HEK293T (cell line): ENCODE measurements at regions not wholly inside any gene's neighbourhood (a gene's known extent, or its start where the extent isn't known, plus 50 kb on each side); places are given as distances from the start of the nearest gene placed in this dataset.

Source experiments
- CTCF ChIA-PET: fragments of 350-600 bp; formaldehyde crosslinking; extraction: SDS; loops from one replicate; lab custom pipeline; 2021; ENCODE audit warnings: antibody characterized with exemption, inconsistent platforms; lab: Yijun Ruan, JAX
- POLR2A ChIA-PET: fragments of 350-600 bp; formaldehyde crosslinking; extraction: SDS; loops from one replicate; lab custom pipeline; 2020; ENCODE audit warnings: antibody characterized with exemption, inconsistent platforms; lab: Yijun Ruan, JAX
- DNase-seq: peaks from one replicate; pipeline ENCODE4 v3.0.0; 2012; ENCODE audit warnings: mixed read lengths; ENCODE audit errors: extremely low spot score
- ARNT ChIP-seq: fragments of 450-650 bp; IDR thresholded peaks from 2 replicates; pipeline ENCODE4 v1.6.1; 2017; ENCODE audit warnings: mild to moderate bottlenecking
- BHLHE40 ChIP-seq: fragments of 450-650 bp; IDR thresholded peaks from 2 replicates; pipeline ENCODE4 v1.6.1; 2016; ENCODE audit warnings: mild to moderate bottlenecking, moderate library complexity, borderline replicate concordance
- CTBP1 ChIP-seq: fragments of 450-650 bp; IDR thresholded peaks from 2 replicates; pipeline ENCODE4 v1.6.1; 2016; ENCODE audit warnings: borderline replicate concordance
- ELF4 ChIP-seq: fragments of 450-650 bp; IDR thresholded peaks from 2 replicates; pipeline ENCODE4 v1.6.1; 2017; ENCODE audit warnings: antibody characterized with exemption
- FOXA1 ChIP-seq: fragments of 450-650 bp; IDR thresholded peaks from 2 replicates; pipeline ENCODE4 v1.6.1; 2016; ENCODE audit warnings: mild to moderate bottlenecking
- FOXK2 ChIP-seq: fragments of 450-650 bp; IDR thresholded peaks from 2 replicates; pipeline ENCODE4 v1.6.1; 2016; ENCODE audit warnings: mild to moderate bottlenecking
- FOXM1 ChIP-seq: fragments of 450-650 bp; IDR thresholded peaks from 2 replicates; pipeline ENCODE4 v1.6.1; 2017; ENCODE audit warnings: mild to moderate bottlenecking, borderline replicate concordance
- HDGF ChIP-seq: fragments of 450-650 bp; IDR thresholded peaks from 2 replicates; pipeline ENCODE4 v1.6.1; 2017; ENCODE audit warnings: antibody characterized with exemption, borderline replicate concordance
- L3MBTL2 ChIP-seq: fragments of 450-650 bp; conservative IDR thresholded peaks from 2 replicates; pipeline ENCODE4 v1.6.1; 2016; ENCODE audit warnings: mild to moderate bottlenecking
- LEF1 ChIP-seq: fragments of 450-650 bp; IDR thresholded peaks from 2 replicates; pipeline ENCODE4 v1.6.1; 2017; ENCODE audit warnings: mild to moderate bottlenecking, borderline replicate concordance
- NFRKB ChIP-seq: fragments of 450-650 bp; IDR thresholded peaks from 2 replicates; pipeline ENCODE4 v1.6.1; 2016; ENCODE audit warnings: mild to moderate bottlenecking, moderate library complexity
- SP1 ChIP-seq: fragments of 450-650 bp; IDR thresholded peaks from 2 replicates; pipeline ENCODE4 v1.6.1; 2017
- SUZ12 ChIP-seq: fragments of 450-650 bp; IDR thresholded peaks from 2 replicates; pipeline ENCODE4 v1.6.1; 2016; ENCODE audit warnings: mild to moderate bottlenecking
- TARDBP ChIP-seq: fragments of 450-650 bp; IDR thresholded peaks from 2 replicates; pipeline ENCODE4 v1.6.1; 2016
- ZNF384 ChIP-seq: fragments of 450-650 bp; IDR thresholded peaks from 2 replicates; pipeline ENCODE4 v1.6.1; 2016
- TF ChIP-seq, protein P1 (sequence below): fragments of 450-650 bp; IDR thresholded peaks from 2 replicates; pipeline ENCODE4 v1.6.1; 2016

DNA sequence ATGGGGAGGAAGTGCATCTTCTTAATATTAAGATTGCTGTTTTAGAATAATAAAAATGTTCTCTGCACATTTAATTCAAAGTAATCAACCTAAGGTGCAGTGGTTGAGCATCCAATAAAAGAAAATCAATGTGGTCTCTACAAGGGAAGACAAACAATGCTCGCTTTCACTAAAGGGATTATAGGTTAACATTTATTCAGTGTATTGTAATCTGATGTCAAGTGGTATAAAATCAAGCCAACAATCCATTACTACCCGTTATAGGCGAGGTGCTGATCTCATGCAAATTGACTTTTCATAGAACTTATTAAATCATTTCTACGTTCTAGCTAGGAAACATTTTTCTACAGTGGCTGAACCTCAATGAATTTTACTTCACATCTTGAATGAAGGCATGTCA, 773.9 kb downstream of the NR2F1-AS1 start:
- no peak for DNase-seq
- ChIA-PET POLR2A (no interaction called here), CTCF (no interaction called here)
- no peak for TF ChIP-seq HDGF
- TF ChIP-seq ZNF384 = no peak
- TF ChIP-seq ARNT = no peak
- no peak for TF ChIP-seq SP1
- no peak for TF ChIP-seq LEF1
- TF ChIP-seq FOXA1 = no peak
- no peak for TF ChIP-seq SUZ12
- TF ChIP-seq CTBP1 = no peak
- no peak for TF ChIP-seq L3MBTL2
- no peak for TF ChIP-seq BHLHE40
- TF ChIP-seq ELF4 = no peak
- TF ChIP-seq, protein P1, sequence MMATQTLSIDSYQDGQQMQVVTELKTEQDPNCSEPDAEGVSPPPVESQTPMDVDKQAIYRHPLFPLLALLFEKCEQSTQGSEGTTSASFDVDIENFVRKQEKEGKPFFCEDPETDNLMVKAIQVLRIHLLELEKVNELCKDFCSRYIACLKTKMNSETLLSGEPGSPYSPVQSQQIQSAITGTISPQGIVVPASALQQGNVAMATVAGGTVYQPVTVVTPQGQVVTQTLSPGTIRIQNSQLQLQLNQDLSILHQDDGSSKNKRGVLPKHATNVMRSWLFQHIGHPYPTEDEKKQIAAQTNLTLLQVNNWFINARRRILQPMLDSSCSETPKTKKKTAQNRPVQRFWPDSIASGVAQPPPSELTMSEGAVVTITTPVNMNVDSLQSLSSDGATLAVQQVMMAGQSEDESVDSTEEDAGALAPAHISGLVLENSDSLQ = no peak
- no peak for TF ChIP-seq NFRKB

DNA sequence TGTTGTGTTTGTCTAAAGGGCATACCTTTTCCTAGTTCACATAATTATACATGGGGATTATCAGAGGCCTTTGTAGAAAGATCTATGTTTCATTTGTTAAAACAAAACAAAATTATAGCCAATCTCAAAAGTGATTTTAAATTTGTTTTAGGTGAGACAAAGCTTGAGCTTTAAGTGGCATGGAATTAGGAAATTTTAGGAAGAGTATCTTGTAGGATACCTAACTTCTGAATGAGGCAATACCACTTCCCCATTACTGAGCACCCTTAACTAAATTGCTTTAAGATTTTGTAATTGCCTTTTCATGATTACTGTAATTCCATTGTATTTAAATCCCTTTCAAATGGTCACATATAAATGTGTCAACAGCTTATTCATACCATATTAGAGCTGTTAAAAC, 775.6 kb downstream of the NR2F1-AS1 start:
- no peak for DNase-seq
- POLR2A ChIA-PET = no interaction called here
- CTCF ChIA-PET = interaction anchor here (1.6 kb wide), 1 partner anchor 118 kb away, joined by 3 read pairs; no protein-coding TSS in a partner anchor
- TF ChIP-seq ARNT = no peak
- no peak for TF ChIP-seq NFRKB
- TF ChIP-seq HDGF = no peak
- TF ChIP-seq FOXK2 = no peak
- TF ChIP-seq BHLHE40 = no peak
- TF ChIP-seq, protein P1 = no peak
- no peak for TF ChIP-seq CTBP1
- no peak for TF ChIP-seq L3MBTL2
- no peak for TF ChIP-seq LEF1
- no peak for TF ChIP-seq ELF4
- no peak for TF ChIP-seq TARDBP
- TF ChIP-seq FOXA1 = no peak
- no peak for TF ChIP-seq FOXM1
- TF ChIP-seq ZNF384 = no peak
- TF ChIP-seq SP1 = no peak

DNA sequence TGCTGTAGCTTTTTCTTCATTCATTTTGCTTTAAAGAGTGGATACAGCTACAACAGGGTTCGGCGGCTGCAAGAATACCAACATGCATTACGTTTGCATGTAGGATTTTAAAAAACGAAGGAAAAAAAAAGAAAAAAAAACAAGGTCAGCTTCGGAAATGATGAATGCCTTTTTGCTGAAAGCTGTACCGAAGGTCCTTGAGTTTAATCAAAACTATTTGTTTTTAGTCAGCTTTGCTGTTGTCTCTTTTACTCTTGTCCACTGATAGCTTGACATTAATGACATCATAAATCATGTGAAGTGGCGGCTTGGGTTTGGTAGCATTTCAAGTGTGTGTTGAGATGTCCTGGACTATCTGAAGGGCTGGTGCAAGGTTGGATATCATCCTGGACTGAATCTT, 779.1 kb downstream of the NR2F1-AS1 start:
- ChIA-PET POLR2A (interaction anchor here (0.6 to 0.7 kb wide), 2 partner anchors 150 to 1675 kb away, joined by 3 read pairs; no protein-coding TSS in a partner anchor), CTCF (no interaction called here)
- no peak for TF ChIP-seq TARDBP
- no peak for TF ChIP-seq FOXK2
- no peak for TF ChIP-seq NFRKB
- peak; percentile 98 for TF ChIP-seq CTBP1
- TF ChIP-seq HDGF = no peak
- TF ChIP-seq LEF1 = peak; percentile 67; the same call in 1 of the 2 replicates
- peak; percentile 93 for TF ChIP-seq ZNF384
- TF ChIP-seq, protein P1 = peak; percentile 97
- DNase-seq = peak; percentile 39

DNA sequence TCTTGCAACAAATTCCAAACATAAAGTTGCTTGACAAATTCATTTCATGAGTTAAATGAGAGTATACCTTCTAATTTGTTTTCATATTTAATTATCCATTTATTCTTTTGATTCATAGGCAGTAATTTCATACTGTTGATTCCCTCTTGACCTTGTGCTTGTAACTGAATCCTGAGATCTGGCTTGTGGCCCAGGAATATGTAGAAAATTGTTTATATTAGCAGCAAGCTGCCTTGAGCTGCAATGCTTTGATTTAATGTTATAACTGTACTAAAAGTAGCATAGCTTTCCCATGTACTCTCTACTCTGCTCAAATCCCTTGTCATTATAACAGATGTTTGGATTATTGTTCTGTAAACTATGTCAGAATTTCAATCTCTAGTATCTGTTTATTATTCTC, 780.7 kb downstream of the NR2F1-AS1 start:
- ChIA-PET POLR2A (no interaction called here), CTCF (no interaction called here)
- no peak for DNase-seq
- TF ChIP-seq FOXK2 (no peak), ZNF384 (peak; percentile 8; the same call in 1 of the 2 replicates), CTBP1 (peak; percentile 62; the same call in 1 of the 2 replicates)
- TF ChIP-seq, protein P1 = peak; percentile 78

DNA sequence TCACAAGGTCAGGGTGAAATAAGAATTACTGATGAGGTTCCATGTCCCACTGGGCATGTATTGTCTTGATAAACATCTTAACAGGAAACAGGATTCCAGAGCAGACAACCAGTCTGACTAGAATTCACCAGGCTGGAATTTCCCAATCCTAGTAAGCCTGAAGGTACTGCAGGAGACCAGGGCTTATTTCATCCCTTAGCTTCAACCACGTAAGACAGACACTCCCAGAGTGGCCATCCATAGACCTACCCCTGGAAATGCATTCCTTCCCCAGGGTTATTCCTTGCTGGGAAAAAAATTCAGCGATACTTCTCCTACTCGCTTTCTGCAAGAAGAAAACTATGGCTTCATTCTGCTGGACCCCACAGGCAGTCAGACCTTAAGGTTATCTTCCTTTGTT, 785.4 kb downstream of the NR2F1-AS1 start:
- ChIA-PET POLR2A (no interaction called here), CTCF (interaction anchor here (0.7 kb wide), 1 partner anchor 925 kb away, joined by 4 read pairs; no protein-coding TSS in a partner anchor)
- DNase-seq = no peak
- TF ChIP-seq HDGF (no peak), LEF1 (no peak), FOXM1 (no peak), FOXA1 (no peak), CTBP1 (no peak), TARDBP (no peak), ARNT (no peak), FOXK2 (no peak), SUZ12 (no peak), NFRKB (no peak), L3MBTL2 (no peak), SP1 (no peak), BHLHE40 (no peak), ZNF384 (no peak), ELF4 (no peak)
- TF ChIP-seq, protein P1 = no peak
